ENCODE measurements at regions not wholly inside any gene's neighbourhood (a gene's known extent, or its start where the extent isn't known, plus 50 kb on each side); places are given as distances from the start of the nearest gene placed in this dataset.

GRCh38 chr2:75287624-75288316 lies 88.5 kb upstream of the TACR1 start:
- WGBS (ENCODE audit: insufficient coverage, low lambda C conversion rate): no CpG with 5 or more reads among the region's 1 CpG
- Histone ChIP-seq H3K27ac (ENCODE audit: low read length) (no peak overlapping the region), H3K9me3 (ENCODE audit: control insufficient read depth, low read depth, low read length) (no peaks in the 10 kb centered on the region), H3K4me1 (ENCODE audit: control insufficient read depth, insufficient read depth, low read length) (no peaks in the 10 kb centered on the region), H3K27me3 (ENCODE audit: control insufficient read depth, insufficient read depth, low read length) (no peaks in the 10 kb centered on the region), H3K4me3 (ENCODE audit: low read length) (no peak overlapping the region), H3K36me3 (ENCODE audit: control insufficient read depth, insufficient read depth, low read length) (no peaks in the 10 kb centered on the region)
- DNase-seq: no peak

GRCh38 chr2:75284345-75284744 lies 85.0 kb upstream of the TACR1 start:
- Histone ChIP-seq H3K27me3 (ENCODE audit: control insufficient read depth, insufficient read depth, low read length) (no peaks in the 10 kb centered on the region), H3K9me3 (ENCODE audit: control insufficient read depth, low read depth, low read length) (no peaks in the 10 kb centered on the region), H3K4me1 (ENCODE audit: control insufficient read depth, insufficient read depth, low read length) (no peaks in the 10 kb centered on the region), H3K27ac (ENCODE audit: low read length) (no peak overlapping the region), H3K4me3 (ENCODE audit: low read length) (no peak overlapping the region), H3K36me3 (ENCODE audit: control insufficient read depth, insufficient read depth, low read length) (no peaks in the 10 kb centered on the region)
- no peak for DNase-seq
- 100% methylated on average over 1 of the region's 2 CpGs for WGBS (ENCODE audit: insufficient coverage, low lambda C conversion rate)

- DNase-seq: no peak
Measured at GRCh38 chr2:75278821-75279379, 79.6 kb upstream of the TACR1 start.

GRCh38 chr2:75278314-75278713 lies 79.0 kb upstream of the TACR1 start:
- H3K9me3 ChIP-seq (ENCODE audit: control insufficient read depth, low read depth, low read length): no peaks in the 10 kb centered on the region
- H3K4me1 ChIP-seq (ENCODE audit: control insufficient read depth, insufficient read depth, low read length): no peaks in the 10 kb centered on the region
- no peaks in the 10 kb centered on the region for H3K36me3 ChIP-seq (ENCODE audit: control insufficient read depth, insufficient read depth, low read length)
- no peak overlapping the region for H3K27ac ChIP-seq (ENCODE audit: low read length)
- H3K4me3 ChIP-seq (ENCODE audit: low read length): no peak overlapping the region
- no peak for DNase-seq
- H3K27me3 ChIP-seq (ENCODE audit: control insufficient read depth, insufficient read depth, low read length): no peaks in the 10 kb centered on the region
- no CpG with 5 or more reads among the region's 3 CpGs for WGBS (ENCODE audit: insufficient coverage, low lambda C conversion rate)

More at GRCh38 chr2:75278821-75279379, 79.6 kb upstream of the TACR1 start:
- no peak overlapping the region for H3K27ac ChIP-seq (ENCODE audit: low read length)
- H3K27me3 ChIP-seq (ENCODE audit: control insufficient read depth, insufficient read depth, low read length): no peaks in the 10 kb centered on the region
- H3K36me3 ChIP-seq (ENCODE audit: control insufficient read depth, insufficient read depth, low read length): no peaks in the 10 kb centered on the region
- no peaks in the 10 kb centered on the region for H3K9me3 ChIP-seq (ENCODE audit: control insufficient read depth, low read depth, low read length)
- no peaks in the 10 kb centered on the region for H3K4me1 ChIP-seq (ENCODE audit: control insufficient read depth, insufficient read depth, low read length)
- 80% methylated on average over 1 of the region's 5 CpGs for WGBS (ENCODE audit: insufficient coverage, low lambda C conversion rate)
- no peak overlapping the region for H3K4me3 ChIP-seq (ENCODE audit: low read length)

GRCh38 chr2:75277111-75277510 lies 77.8 kb upstream of the TACR1 start:
- peak in 1 of 2 donors; percentile 14 for DNase-seq
- H3K4me3 ChIP-seq (ENCODE audit: low read length): no peak overlapping the region
- H3K27me3 ChIP-seq (ENCODE audit: control insufficient read depth, insufficient read depth, low read length): no peaks in the 10 kb centered on the region
- H3K9me3 ChIP-seq (ENCODE audit: control insufficient read depth, low read depth, low read length): no peaks in the 10 kb centered on the region
- no peaks in the 10 kb centered on the region for H3K36me3 ChIP-seq (ENCODE audit: control insufficient read depth, insufficient read depth, low read length)
- no peaks in the 10 kb centered on the region for H3K4me1 ChIP-seq (ENCODE audit: control insufficient read depth, insufficient read depth, low read length)
- H3K27ac ChIP-seq (ENCODE audit: low read length): no peak overlapping the region

- Histone ChIP-seq H3K36me3 (ENCODE audit: control insufficient read depth, insufficient read depth, low read length) (no peaks in the 10 kb centered on the region), H3K4me1 (ENCODE audit: control insufficient read depth, insufficient read depth, low read length) (no peaks in the 10 kb centered on the region), H3K9me3 (ENCODE audit: control insufficient read depth, low read depth, low read length) (no peaks in the 10 kb centered on the region), H3K27me3 (ENCODE audit: control insufficient read depth, insufficient read depth, low read length) (no peaks in the 10 kb centered on the region), H3K4me3 (ENCODE audit: low read length) (no peak overlapping the region), H3K27ac (ENCODE audit: low read length) (no peak overlapping the region)
- WGBS (ENCODE audit: insufficient coverage, low lambda C conversion rate): 60% methylated on average over 4 of the region's 8 CpGs
- peak; percentile 12 to 56 for DNase-seq
Measured at GRCh38 chr2:75276093-75277029, 77.0 kb upstream of the TACR1 start.

- no CpG with 5 or more reads among the region's 1 CpG for WGBS (ENCODE audit: insufficient coverage, low lambda C conversion rate)
- Histone ChIP-seq H3K27ac (ENCODE audit: low read length) (no peak overlapping the region), H3K4me3 (ENCODE audit: low read length) (no peak overlapping the region), H3K36me3 (ENCODE audit: control insufficient read depth, insufficient read depth, low read length) (no peaks in the 10 kb centered on the region), H3K27me3 (ENCODE audit: control insufficient read depth, insufficient read depth, low read length) (no peaks in the 10 kb centered on the region), H3K9me3 (ENCODE audit: control insufficient read depth, low read depth, low read length) (no peaks in the 10 kb centered on the region), H3K4me1 (ENCODE audit: control insufficient read depth, insufficient read depth, low read length) (no peaks in the 10 kb centered on the region)
- DNase-seq: no peak
Measured at GRCh38 chr2:75274936-75275335, 75.6 kb upstream of the TACR1 start.

GRCh38 chr2:75268112-75268511 lies 68.8 kb upstream of the TACR1 start:
- Histone ChIP-seq H3K4me1 (ENCODE audit: control insufficient read depth, insufficient read depth, low read length) (no peaks in the 10 kb centered on the region), H3K9me3 (ENCODE audit: control insufficient read depth, low read depth, low read length) (no peaks in the 10 kb centered on the region), H3K27me3 (ENCODE audit: control insufficient read depth, insufficient read depth, low read length) (no peaks in the 10 kb centered on the region), H3K4me3 (ENCODE audit: low read length) (no peak overlapping the region), H3K36me3 (ENCODE audit: control insufficient read depth, insufficient read depth, low read length) (no peaks in the 10 kb centered on the region), H3K27ac (ENCODE audit: low read length) (no peak overlapping the region)
- DNase-seq: no peak
- 60% methylated on average over 1 of the region's 4 CpGs for WGBS (ENCODE audit: insufficient coverage, low lambda C conversion rate)

GRCh38 chr2:75261923-75262322 lies 62.6 kb upstream of the TACR1 start:
- Histone ChIP-seq H3K9me3 (ENCODE audit: control insufficient read depth, low read depth, low read length) (peaks cover 2% of the 10 kb centered on the region), H3K27me3 (ENCODE audit: control insufficient read depth, insufficient read depth, low read length) (no peaks in the 10 kb centered on the region), H3K27ac (ENCODE audit: low read length) (no peak overlapping the region), H3K36me3 (ENCODE audit: control insufficient read depth, insufficient read depth, low read length) (no peaks in the 10 kb centered on the region), H3K4me1 (ENCODE audit: control insufficient read depth, insufficient read depth, low read length) (no peaks in the 10 kb centered on the region), H3K4me3 (ENCODE audit: low read length) (no peak overlapping the region)
- no peak for DNase-seq

- no peak overlapping the region for H3K27ac ChIP-seq (ENCODE audit: low read length)
Measured at GRCh38 chr2:75260946-75261345, 61.6 kb upstream of the TACR1 start.

More at GRCh38 chr2:75260946-75261345, 61.6 kb upstream of the TACR1 start:
- Histone ChIP-seq H3K27me3 (ENCODE audit: control insufficient read depth, insufficient read depth, low read length) (no peaks in the 10 kb centered on the region), H3K36me3 (ENCODE audit: control insufficient read depth, insufficient read depth, low read length) (no peaks in the 10 kb centered on the region), H3K9me3 (ENCODE audit: control insufficient read depth, low read depth, low read length) (peaks cover 2% of the 10 kb centered on the region), H3K4me3 (ENCODE audit: low read length) (no peak overlapping the region), H3K4me1 (ENCODE audit: control insufficient read depth, insufficient read depth, low read length) (no peaks in the 10 kb centered on the region)
- no peak for DNase-seq
